GM11168 (cell line): ENCODE measurements at regions not wholly inside any gene's neighbourhood (a gene's known extent, or its start where the extent isn't known, plus 50 kb on each side); places are given as distances from the start of the nearest gene placed in this dataset.
"Not testable (repeated sequence)": the region's sequence is repeated elsewhere in the genome, so short reads cannot be mapped to it uniquely, and the experiment has no call there.

Experiments used
- in situ Hi-C: fragments of 300-500 bp; cut with MboI; formaldehyde crosslinking; loops from one replicate; pipeline ENCODE4 v1.12.0; 2022; ENCODE audit warnings: low sequenced_read_pairs; ENCODE audit not compliant: unreplicated experiment

GRCh38 chr6:40164345-40164755, 230.1 kb upstream of the MOCS1 start:
- in situ Hi-C loops: no loop called here

DNA sequence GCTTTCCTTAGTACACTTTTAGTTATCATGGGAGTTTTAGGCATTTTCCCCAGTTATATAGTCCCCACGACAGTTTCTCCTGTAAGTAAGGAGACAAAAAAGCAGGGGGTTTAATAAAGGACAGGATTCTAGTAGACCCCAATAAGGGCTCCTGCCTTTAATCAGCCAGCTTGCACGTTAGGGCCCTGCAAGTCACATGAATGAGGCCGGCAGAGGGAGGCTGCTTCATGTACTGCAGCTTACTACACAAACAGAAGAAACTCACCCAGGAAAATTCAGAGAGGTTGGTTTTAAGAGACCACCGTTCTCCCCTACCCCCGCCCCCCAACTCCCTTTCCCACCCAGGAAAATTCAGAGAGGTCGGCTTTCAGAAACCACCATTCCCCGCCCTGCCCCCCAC, 229.7 kb upstream of the MOCS1 start:
- in situ Hi-C loops: no loop called here

GRCh38 chr6:40162074-40162473, 227.8 kb upstream of the MOCS1 start:
- in situ Hi-C loops: no loop called here

DNA sequence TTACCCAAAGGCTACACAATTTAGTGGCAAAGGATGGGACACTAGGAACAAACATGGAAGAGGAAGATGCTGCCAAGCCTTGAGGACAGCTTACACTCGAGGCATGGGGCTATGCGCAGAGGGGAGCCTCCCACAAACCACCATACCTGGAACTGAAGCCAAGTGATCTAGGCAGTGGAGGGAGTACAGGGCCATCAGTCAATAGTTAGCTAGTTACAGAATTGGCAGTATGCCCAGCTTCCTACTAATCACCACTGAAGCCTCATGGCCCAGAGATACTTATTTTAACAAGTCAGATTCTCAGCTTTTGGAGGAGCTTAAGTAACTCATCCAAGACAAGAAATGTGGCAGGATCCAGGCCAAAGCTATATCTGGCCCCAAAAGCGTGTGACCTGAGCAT, 226.6 kb upstream of the MOCS1 start:
- in situ Hi-C loops: no loop called here

- in situ Hi-C loops: no loop called here
Measured at GRCh38 chr6:40159865-40160264, 225.6 kb upstream of the MOCS1 start.

DNA sequence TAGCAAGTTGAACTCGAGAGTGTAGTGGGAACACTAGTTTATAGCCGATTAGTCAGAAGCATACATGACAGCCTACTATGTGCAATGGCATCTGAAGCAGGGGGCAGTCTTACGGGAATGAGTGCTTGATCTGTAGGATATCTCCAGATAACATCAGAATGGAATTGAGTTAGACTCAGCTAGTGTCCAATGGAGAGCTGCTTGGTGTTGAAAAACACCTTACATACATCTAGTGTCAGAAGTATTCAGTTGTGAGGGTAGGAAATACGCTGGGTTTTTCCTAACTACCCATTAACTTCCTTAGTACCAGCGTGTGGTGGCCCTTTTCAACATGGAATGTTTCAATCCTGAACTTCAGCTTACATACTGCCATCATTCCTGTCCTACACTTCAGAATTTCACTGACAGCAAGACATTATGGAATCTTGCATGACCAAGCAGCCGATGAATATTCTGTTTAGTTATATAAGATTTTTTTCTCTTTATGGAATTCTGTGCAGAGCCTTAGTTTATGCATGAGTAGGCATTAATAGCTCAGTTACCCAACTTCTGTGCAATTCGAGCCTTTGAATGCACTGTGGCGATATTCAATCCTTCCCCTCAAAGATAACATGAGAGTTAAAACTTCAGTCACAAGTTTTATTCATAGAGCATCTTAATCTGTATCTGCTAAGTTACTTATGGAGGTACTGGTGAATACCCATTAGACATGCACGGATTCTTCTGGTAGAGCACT, 218.6 kb upstream of the MOCS1 start:
- in situ Hi-C loops: no loop called here

DNA sequence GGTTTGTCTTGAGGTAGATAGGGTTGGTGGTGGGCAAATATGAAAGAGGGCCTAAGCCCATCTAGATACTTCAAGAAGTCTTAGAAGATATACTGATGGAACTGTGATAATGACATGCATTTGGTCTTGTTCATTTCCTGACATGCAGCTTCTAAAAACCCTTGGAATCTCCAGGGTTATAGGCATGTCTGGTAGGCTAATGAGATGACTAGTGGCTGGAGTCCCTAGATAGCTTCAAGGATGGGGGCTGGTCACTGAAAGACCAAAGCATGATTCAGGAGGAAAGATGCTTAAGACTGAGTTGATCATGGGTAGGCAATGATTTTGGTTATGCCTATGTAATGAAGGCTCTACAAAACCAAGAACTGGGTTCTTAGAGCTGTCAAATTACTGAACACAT, 217.9 kb upstream of the MOCS1 start:
- in situ Hi-C loops: no loop called here

GRCh38 chr6:40148882-40149573, 214.8 kb upstream of the MOCS1 start:
- in situ Hi-C loops: no loop called here

DNA sequence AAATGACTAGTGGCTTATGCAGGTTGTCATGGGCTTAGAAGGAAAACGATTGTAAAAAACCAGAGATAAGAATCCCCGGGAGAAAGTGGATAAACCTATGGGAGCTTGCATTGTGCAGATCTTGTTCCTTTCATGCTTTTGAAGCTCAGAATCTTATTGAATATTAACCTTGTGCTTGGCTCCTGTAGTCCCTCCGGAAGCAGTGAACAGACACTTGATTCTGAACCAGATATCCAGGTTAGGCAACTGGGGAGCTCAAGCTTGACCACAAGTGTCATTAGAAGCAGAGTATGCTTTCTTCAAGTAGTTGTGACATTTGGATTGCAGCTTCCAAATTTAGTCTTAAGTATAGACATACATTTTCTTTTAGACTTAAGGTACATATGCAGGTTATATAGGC, 212.6 kb upstream of the MOCS1 start:
- in situ Hi-C loops: no loop called here

GRCh38 chr6:40139447-40139846, 205.2 kb upstream of the MOCS1 start:
- in situ Hi-C loops: loop anchor here (5.0 kb wide), 1 partner anchor 77 kb away; no protein-coding TSS in a partner anchor

DNA sequence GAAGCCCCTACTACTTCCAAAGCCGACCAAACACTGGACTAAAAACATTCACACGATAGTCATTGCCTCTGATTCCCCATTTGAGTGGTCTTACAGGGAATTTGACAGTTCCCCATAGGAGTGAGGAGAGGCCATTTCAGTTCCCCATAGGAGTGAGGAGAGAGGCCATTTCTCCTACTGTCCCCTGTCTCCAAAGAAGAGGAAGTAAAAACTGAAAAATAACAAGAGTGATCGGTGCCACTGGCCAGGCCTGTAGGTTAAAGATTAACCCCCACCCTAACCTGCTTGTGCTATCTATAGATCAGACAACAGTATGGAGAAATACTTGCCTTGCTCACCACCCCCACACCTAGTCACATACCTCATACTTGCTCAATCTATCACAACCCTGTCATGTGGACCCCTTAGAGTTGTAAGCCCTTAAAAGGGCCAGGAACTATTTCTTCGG, 204.0 kb upstream of the MOCS1 start:
- in situ Hi-C loops: loop anchor here (5.0 kb wide), 1 partner anchor 76 kb away; no protein-coding TSS in a partner anchor

GRCh38 chr6:40135491-40136072, 201.3 kb upstream of the MOCS1 start:
- in situ Hi-C loops: loop anchor here (5.0 kb wide), 1 partner anchor 73 kb away; no protein-coding TSS in a partner anchor

DNA sequence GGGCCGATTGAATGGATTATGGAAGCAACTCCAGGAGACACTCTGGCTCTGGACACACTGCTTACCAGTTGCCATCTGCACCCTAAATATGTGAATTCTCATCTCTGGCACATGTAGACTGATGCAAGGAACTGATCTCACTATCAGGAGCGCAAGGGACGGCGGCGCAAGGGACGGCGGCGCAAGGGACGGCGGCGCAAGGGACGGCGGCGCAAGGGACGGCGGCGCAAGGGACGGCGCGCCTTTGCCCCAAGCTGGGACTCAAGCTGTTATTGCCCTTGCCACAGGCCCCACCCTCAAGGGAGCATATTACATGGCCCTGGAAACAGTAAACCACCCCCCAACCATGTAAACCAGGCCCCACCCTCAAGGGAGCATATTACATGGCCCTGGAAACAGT, 199.7 kb upstream of the MOCS1 start:
- in situ Hi-C loops: not testable (repeated sequence)

DNA sequence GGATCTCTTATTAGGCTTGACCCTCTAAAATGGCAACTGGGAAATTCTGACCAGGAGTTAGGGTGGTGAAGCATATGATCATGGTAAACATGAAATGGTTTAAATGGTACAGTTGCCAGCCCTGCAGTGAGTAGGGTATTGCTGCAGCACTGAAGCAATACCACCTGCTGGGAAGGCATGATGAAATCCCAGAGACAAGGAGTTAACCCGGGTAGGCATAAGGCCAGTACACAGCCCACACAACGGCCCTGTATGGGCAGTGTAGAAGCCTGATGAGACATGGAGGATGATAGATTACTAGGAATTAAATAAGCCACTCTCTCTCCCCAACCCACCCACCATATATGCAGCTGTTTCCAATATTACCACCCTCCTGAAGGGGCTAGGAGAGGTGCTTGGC, 197.4 kb upstream of the MOCS1 start:
- in situ Hi-C loops: no loop called here

- in situ Hi-C loops: no loop called here
Measured at GRCh38 chr6:40128127-40128526, 193.9 kb upstream of the MOCS1 start.

GRCh38 chr6:40125680-40126394, 191.6 kb upstream of the MOCS1 start:
- in situ Hi-C loops: no loop called here

DNA sequence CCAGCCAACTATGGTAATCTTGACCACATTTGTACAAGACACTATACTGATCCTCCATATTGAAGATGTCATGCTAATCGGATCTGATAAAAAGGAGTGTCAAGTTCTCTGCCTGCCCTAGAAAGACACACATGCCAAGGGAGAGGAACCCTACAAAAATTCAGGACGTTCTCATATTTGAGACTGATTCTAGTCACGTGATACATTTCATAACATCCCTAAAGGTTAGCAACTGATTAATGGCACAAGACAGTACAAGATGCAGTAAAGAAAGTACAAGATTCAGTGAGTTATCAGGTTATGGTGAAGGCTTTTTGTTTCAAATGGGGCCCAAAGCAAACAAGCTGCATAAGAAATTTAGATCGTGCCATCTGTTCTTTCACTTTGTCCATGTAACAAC, 190.7 kb upstream of the MOCS1 start:
- in situ Hi-C loops: no loop called here

DNA sequence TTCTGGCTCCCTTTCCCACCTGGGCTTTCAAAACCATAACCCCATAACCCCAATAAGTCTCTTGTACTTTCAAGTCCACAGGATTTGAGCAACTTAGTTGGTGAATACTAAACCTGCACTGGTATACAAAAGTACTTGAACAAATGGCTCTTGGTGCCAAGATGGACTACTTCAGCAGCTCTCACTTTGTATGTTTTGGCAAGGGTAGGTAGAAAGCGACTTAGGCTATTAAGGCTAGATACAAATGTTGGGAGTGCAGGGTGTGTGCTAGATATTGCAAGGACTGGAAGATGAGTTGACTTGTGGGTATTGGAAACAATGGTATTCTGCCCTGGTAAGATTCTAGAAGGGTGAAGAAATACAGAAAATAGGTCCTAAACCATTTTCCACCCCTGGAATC, 182.6 kb upstream of the MOCS1 start:
- in situ Hi-C loops: no loop called here

GRCh38 chr6:40112350-40112749, 178.1 kb upstream of the MOCS1 start:
- in situ Hi-C loops: no loop called here

DNA sequence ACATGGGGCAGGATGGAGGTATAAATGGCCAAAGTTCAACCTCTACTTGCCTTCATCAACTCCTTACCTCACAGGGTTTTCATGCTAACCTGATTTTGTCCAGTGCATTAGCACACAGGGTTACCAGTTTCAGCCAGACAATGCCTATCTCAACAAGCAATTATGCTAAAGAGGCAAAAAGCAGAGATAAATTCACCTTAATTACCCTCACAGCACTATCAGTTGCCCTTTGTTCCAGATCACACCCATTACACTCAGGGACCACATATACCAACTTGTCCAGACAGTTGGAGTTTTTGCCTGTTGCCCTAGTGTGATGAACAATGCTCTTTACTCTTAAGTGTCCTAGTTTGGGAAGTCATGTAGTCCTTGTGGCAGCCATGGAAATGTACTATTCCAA, 174.5 kb upstream of the MOCS1 start:
- in situ Hi-C loops: no loop called here

GRCh38 chr6:40106840-40107239, 172.6 kb upstream of the MOCS1 start:
- in situ Hi-C loops: no loop called here
